Endothelial cell of umbilical vein (primary cell): ENCODE measurements at regions not wholly inside any gene's neighbourhood (a gene's known extent, or its start where the extent isn't known, plus 50 kb on each side); places are given as distances from the start of the nearest gene placed in this dataset.

Source experiments
- BruUV-seq: library from RNA; stranded (reverse); fragments of 400-500 nt; replicated peaks from 2 replicates; lab custom pipeline; 2021; lab: Mats Ljungman, UMichigan
- CTCF ChIA-PET: fragments of 300-600, 350-600 bp; sonication (Branson Sonifier 250); formaldehyde crosslinking; loops from one replicate; lab custom pipeline; 2021; ENCODE audit warnings: antibody characterized with exemption, inconsistent platforms; lab: Charles Lee
- POLR2A ChIA-PET: fragments of 300-600, 350-600 bp; sonication (Branson Sonifier 250); formaldehyde crosslinking; loops from one replicate; lab custom pipeline; 2021; ENCODE audit warnings: antibody characterized with exemption, inconsistent platforms; lab: Charles Lee
- DNase-seq: peaks from one replicate; pipeline ENCODE4 v3.0.0-alpha.2; 2011; ENCODE audit warnings: low read depth, low spot score
- FAIRE-seq: peaks from 2 replicates; lab custom pipeline; 2011; peaks lifted over from hg19 to GRCh38; lab: Jason Lieb, UNC
- H2AFZ ChIP-seq: 2 replicates; pipeline ENCODE4 v1.6.0; 2012; ENCODE audit warnings: low read depth, low read length, control low read depth, inconsistent platforms
- H3K27ac ChIP-seq: 2 replicates; pipeline ENCODE4 v1.5.1; 2011; ENCODE audit warnings: low read depth, mild to moderate bottlenecking, control low read depth, low read length, moderate library complexity; ENCODE audit not compliant: insufficient read depth
- H3K27me3 ChIP-seq, 2 experiments: 2 replicates each; pipeline versions ENCODE4 v1.6.0 to v1.6.1; 2011; ENCODE audit warnings: low read length in 2 of 2, mixed read lengths in 1 of 2; ENCODE audit not compliant: control insufficient read depth in 2 of 2, insufficient read depth in 2 of 2
- H3K36me3 ChIP-seq, 2 experiments: 2 replicates in 1 of 2; 3 replicates in 1 of 2; pipeline ENCODE4 v1.5.1; 2011; ENCODE audit warnings: low read length in 2 of 2, mild to moderate bottlenecking in 1 of 2, moderate library complexity in 1 of 2; ENCODE audit not compliant: control insufficient read depth in 2 of 2, insufficient read depth in 2 of 2; ENCODE audit errors: extremely low read depth in 1 of 2
- H3K4me1 ChIP-seq: 3 replicates; pipeline ENCODE4 v1.5.1; 2011; ENCODE audit warnings: mild to moderate bottlenecking, low read length; ENCODE audit not compliant: control insufficient read depth, insufficient read depth; ENCODE audit errors: extremely low read depth
- H3K4me2 ChIP-seq: 2 replicates; pipeline ENCODE4 v1.6.1; 2011; ENCODE audit warnings: low read length, control low read depth, mixed read lengths; ENCODE audit not compliant: insufficient read depth
- H3K4me3 ChIP-seq, 3 experiments: fragments of 200-600 bp in 1 of 3; sonication (generic), shearing (Covaris generic) in 1 of 3; replicated peaks in 1 of 3; 2 replicates each; pipeline ENCODE4 v1.5.1; 2011 to 2016; ENCODE audit warnings: control low read depth in 3 of 3, low read length in 3 of 3, mild to moderate bottlenecking in 2 of 3, inconsistent platforms in 1 of 3, low read depth in 1 of 3, moderate library complexity in 1 of 3; ENCODE audit not compliant: insufficient read depth in 1 of 3
- H3K79me2 ChIP-seq: 2 replicates; pipeline ENCODE4 v1.6.0; 2012; ENCODE audit warnings: low read length, inconsistent platforms; ENCODE audit not compliant: control insufficient read depth, insufficient read depth
- H3K9ac ChIP-seq: replicated peaks from 2 replicates; pipeline ENCODE3; 2011; ENCODE audit warnings: low read length, control low read depth; ENCODE audit not compliant: insufficient read depth; ENCODE audit errors: extremely low read depth
- H3K9me1 ChIP-seq: replicated peaks from 3 replicates; pipeline ENCODE4 v1.6.0; 2011; ENCODE audit warnings: mild to moderate bottlenecking, low read length; ENCODE audit not compliant: control insufficient read depth, insufficient read depth; ENCODE audit errors: extremely low read depth
- H3K9me3 ChIP-seq: replicated peaks from 2 replicates; pipeline ENCODE4 v1.5.1; 2012; ENCODE audit warnings: low read length, inconsistent platforms; ENCODE audit not compliant: control insufficient read depth, insufficient read depth
- H4K20me1 ChIP-seq: replicated peaks from 2 replicates; pipeline ENCODE3; 2011; ENCODE audit warnings: mild to moderate bottlenecking, low read length; ENCODE audit not compliant: control insufficient read depth, insufficient read depth; ENCODE audit errors: extremely low read depth
- CTCF ChIP-seq, 2 donors: IDR thresholded peaks; 1 replicate in 1 of 2; 2 replicates in 1 of 2; pipeline ENCODE4 v1.5.1; 2011; ENCODE audit warnings: low read length in 2 of 2, mild to moderate bottlenecking in 2 of 2, moderate library complexity in 2 of 2, control low read depth in 1 of 2, inconsistent platforms in 1 of 2, low read depth in 1 of 2; ENCODE audit not compliant: insufficient read depth in 1 of 2; ENCODE audit errors: extremely low read depth in 1 of 2
- EZH2 ChIP-seq: IDR thresholded peaks from 2 replicates; pipeline ENCODE4 v1.6.1; 2012; ENCODE audit warnings: borderline replicate concordance, low read depth, mild to moderate bottlenecking, moderate library complexity, low read length, inconsistent platforms; ENCODE audit not compliant: severe bottlenecking
- FOS ChIP-seq: IDR thresholded peaks from 2 replicates; pipeline ENCODE4 v1.6.1; 2011; ENCODE audit warnings: mild to moderate bottlenecking, low read length, moderate library complexity, borderline replicate concordance; ENCODE audit not compliant: insufficient read depth
- GATA2 ChIP-seq: IDR thresholded peaks from 2 replicates; pipeline ENCODE4 v1.7.0; 2011; ENCODE audit warnings: low read depth, mild to moderate bottlenecking, moderate library complexity, mixed read lengths, low read length; ENCODE audit not compliant: insufficient read length, insufficient read depth
- JUN ChIP-seq: IDR thresholded peaks from 2 replicates; pipeline ENCODE4 v1.6.1; 2011; ENCODE audit warnings: borderline replicate concordance, low read depth; ENCODE audit not compliant: insufficient read length, insufficient read depth
- MAX ChIP-seq: IDR thresholded peaks from 2 replicates; pipeline ENCODE4 v1.6.1; 2011; ENCODE audit not compliant: insufficient read depth, insufficient read length
- MYC ChIP-seq: IDR thresholded peaks from one replicate; pipeline ENCODE4 v1.6.1; 2011; ENCODE audit warnings: mild to moderate bottlenecking, low read depth, low read length
- POLR2A ChIP-seq: IDR thresholded peaks from 2 replicates; pipeline ENCODE4 v1.6.1; 2012; ENCODE audit warnings: low read depth, mild to moderate bottlenecking, control low read depth, low read length
- POLR2AphosphoS5 ChIP-seq: IDR thresholded peaks from 2 replicates; pipeline ENCODE4 v1.6.1; 2012; ENCODE audit warnings: low read depth, mild to moderate bottlenecking, control low read depth, low read length, moderate library complexity; ENCODE audit not compliant: insufficient read depth
- dilution Hi-C: fragments of 300-500 bp; cut with MboI; formaldehyde crosslinking; loops from one replicate; pipeline ENCODE4 v1.15.0; 2019; ENCODE audit warnings: low sequenced_read_pairs; ENCODE audit not compliant: extremely low pct_ligation_motif_present
- intact Hi-C: fragments of 100-400 bp; cut with micrococcal nuclease; formaldehyde crosslinking; loops from one replicate; pipeline ENCODE4 v1.10.0; 2022

GRCh38 chr18:55088561-55088960 lies 129.3 kb upstream of the CCDC68 start:
- intact Hi-C loops = no loop called here
- CTCF ChIA-PET = no interaction called here
- dilution Hi-C loops = no loop called here
- BruUV-seq = no TSS peak
- Histone ChIP-seq H2AFZ (no peak overlapping the region), H3K4me3 (no peak overlapping the region), H3K9me3 (no peaks in the 10 kb centered on the region), H3K79me2 (no peaks in the 10 kb centered on the region), H4K20me1 (no peaks in the 10 kb centered on the region), H3K27ac (no peak overlapping the region), H3K36me3 (no peaks in the 10 kb centered on the region), H3K4me1 (no peaks in the 10 kb centered on the region), H3K4me2 (no peak overlapping the region), H3K27me3 (peaks cover 33 to 38% of the 10 kb centered on the region in 2 experiments), H3K9ac (no peak overlapping the region), H3K9me1 (no peaks in the 10 kb centered on the region)
- no peak for FAIRE-seq
- POLR2A ChIA-PET = no interaction called here
- no peak for DNase-seq
- TF ChIP-seq POLR2AphosphoS5 (no peak), POLR2A (no peak), MYC (no peak), EZH2 (no peak), JUN (no peak), FOS (no peak), GATA2 (no peak), CTCF (IDR thresholded peaks at IDR 0.05; ENCODE audit: extremely low read depth in 1 of 2, insufficient read depth in 1 of 2, low read depth in 1 of 2, low read length in 2 of 2) (no peak), MAX (no peak)
